ENCODE measurements at regions not wholly inside any gene's neighbourhood (a gene's known extent, or its start where the extent isn't known, plus 50 kb on each side); places are given as distances from the start of the nearest gene placed in this dataset.
"Not testable (repeated sequence)": the region's sequence is repeated elsewhere in the genome, so short reads cannot be mapped to it uniquely, and the experiment has no call there.

DNA sequence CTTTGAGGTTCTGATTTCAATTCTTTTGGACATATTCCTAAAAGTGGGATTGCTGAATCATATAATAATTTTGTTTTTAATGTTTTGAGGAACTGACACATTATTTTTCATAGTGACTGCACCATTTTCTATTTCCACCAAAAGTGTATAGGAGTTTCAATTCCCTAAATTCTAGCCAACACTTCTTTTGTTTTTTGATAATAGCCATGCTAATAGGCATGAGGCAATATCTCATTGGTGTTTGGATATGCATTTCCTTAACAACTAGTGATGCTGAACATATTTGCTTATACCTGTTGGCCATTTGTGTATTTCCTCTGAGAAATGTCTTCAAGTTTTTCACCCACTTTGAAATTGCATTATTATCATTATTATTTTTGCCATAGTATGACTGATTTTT is 186.4 kb upstream of the POTEB3 start:
- TF ChIP-seq, protein P1, sequence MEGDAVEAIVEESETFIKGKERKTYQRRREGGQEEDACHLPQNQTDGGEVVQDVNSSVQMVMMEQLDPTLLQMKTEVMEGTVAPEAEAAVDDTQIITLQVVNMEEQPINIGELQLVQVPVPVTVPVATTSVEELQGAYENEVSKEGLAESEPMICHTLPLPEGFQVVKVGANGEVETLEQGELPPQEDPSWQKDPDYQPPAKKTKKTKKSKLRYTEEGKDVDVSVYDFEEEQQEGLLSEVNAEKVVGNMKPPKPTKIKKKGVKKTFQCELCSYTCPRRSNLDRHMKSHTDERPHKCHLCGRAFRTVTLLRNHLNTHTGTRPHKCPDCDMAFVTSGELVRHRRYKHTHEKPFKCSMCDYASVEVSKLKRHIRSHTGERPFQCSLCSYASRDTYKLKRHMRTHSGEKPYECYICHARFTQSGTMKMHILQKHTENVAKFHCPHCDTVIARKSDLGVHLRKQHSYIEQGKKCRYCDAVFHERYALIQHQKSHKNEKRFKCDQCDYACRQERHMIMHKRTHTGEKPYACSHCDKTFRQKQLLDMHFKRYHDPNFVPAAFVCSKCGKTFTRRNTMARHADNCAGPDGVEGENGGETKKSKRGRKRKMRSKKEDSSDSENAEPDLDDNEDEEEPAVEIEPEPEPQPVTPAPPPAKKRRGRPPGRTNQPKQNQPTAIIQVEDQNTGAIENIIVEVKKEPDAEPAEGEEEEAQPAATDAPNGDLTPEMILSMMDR (IDR thresholded peaks at IDR 0.05 in 8 of 11, conservative IDR thresholded peaks at IDR 0.05 in 3 of 11) = not testable (repeated sequence)
- TF ChIP-seq POLR2AphosphoS5, POLR2A (IDR thresholded peaks at IDR 0.05): not testable (repeated sequence)
